ENCODE measurements at regions not wholly inside any gene's neighbourhood (a gene's known extent, or its start where the extent isn't known, plus 50 kb on each side); places are given as distances from the start of the nearest gene placed in this dataset.
"Not testable (repeated sequence)": the region's sequence is repeated elsewhere in the genome, so short reads cannot be mapped to it uniquely, and the experiment has no call there.

DNA sequence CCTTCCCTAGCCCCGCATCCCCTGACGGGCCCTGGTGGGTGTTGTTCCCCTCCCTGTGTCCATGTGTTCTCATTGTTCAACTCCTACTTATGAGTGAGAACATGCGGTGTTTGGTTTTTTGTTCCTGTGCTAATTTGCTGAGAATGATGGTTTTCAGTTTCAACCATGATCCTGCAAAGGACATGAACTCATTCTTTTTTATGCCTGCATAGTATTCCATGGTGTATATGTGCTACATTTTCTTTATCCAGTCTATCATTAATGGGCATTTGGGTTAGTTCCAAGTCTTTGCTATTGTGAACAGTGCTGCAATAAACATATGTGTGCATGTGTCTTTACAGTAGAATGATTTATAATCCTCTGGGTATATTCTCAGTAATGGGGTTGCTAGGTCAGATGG, 65.7 kb upstream of the DCD start:
- not testable (repeated sequence) for DNase-seq (ENCODE audit: low read depth in 2 of 2)

DNA sequence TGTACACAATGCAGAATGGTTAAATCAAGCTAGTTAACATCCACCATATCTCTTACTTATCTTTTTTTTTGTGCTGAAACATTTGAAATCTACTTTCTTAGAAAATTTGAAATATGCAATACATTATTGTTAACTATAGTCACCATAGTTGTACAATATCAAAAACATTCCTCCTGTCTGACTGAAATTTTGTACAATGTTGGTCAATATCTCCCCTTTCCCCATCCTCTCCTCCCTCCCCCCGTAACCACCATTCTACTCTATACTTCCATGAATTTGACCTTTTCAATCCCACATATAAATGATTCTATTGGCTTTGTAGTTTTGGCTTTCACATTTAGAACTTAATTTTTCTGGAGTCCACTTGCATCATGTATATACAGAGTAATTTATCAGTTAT, 63.5 kb upstream of the DCD start:
- DNase-seq (ENCODE audit: low read depth in 2 of 2): no peak

DNA sequence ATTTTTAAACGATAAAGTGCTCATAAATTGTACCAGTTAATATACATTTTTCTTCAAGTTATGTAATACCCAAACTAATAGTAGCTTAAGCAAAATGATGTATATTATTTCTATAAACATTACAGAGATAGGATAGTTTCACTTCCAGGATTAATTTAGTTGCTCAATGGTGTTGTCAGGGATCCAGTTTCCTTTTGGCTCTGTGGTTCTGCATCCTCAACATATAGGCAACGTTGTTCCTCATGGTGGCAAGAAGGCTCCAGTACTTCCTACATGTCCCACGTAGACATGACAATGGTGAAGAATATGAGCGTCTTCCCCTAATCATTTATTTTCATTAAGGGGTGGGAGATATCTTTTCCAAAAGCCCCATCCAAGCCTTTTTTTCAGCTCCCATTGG, 60.7 kb upstream of the DCD start:
- no peak for DNase-seq (ENCODE audit: low read depth in 2 of 2)

DNA sequence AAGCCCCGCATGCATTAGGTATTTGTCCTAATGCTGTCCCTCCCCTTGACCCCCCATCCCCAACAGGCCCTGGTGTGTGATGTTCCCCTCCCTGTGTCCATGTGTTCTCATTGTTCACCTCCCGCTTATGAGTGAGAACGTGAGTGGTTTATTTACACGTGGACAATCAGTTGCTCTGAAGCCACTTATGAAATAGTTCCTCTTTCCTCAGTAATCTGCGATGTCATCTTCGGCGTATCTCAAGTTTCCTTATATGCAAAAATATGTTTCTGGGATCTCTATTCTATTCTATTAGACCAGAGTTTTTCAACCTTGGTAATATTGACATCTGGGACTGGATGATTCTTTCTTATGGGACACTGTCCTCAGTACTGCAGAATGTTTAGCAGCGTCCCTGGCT, 56.0 kb upstream of the DCD start:
- no peak for DNase-seq (ENCODE audit: low read depth in 2 of 2)

DNA sequence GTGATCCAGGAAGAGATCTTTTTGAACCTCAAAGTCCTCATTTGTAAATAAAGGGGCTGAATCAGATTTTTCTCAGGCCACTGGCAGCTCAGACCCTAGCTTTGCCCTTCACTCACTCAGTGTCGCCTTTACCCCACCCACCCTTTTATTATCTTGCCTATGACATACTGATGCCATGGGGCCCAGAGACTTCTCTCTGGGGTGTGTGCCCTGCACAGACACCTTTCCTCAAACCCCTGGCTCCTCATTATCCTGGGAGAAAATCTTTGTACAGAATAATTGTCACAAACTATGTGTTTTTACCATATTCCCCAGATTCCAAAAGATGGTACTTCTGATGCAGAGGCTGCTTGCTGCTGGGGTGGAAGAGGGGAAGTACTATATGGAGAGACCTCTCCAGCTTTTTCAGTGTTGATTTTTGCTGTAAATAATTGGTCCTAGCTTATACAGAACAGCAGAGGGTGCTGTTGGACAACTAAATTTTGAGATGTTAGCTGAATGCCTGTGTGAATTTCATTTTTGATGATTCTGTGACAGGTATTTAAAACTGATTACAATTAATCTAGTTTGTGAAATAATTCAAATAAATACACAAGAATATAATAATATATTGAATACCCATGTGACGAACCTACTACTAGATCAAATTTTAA, 53.9 kb upstream of the DCD start:
- no peak for DNase-seq (ENCODE audit: low read depth in 2 of 2)

DNA sequence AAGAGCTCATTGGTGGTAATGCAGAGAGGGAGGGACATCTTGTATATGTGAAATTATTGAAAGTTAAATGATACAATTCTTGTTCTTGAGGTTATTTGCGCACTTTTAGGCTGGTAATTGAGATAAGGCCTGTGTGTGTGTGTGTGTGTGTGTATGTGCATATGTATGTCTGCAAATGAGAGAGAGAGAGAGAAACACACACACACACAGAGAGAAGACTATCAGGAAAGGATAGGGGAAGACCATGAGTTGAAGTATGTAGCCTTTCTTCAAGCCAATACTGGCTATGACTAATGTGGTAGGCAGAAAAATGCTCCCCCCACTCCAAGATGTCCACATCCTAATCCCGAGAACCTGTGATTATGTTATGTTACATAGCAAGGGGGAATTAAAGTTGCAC, 52.7 kb upstream of the DCD start:
- DNase-seq (ENCODE audit: low read depth in 2 of 2): no peak

DNA sequence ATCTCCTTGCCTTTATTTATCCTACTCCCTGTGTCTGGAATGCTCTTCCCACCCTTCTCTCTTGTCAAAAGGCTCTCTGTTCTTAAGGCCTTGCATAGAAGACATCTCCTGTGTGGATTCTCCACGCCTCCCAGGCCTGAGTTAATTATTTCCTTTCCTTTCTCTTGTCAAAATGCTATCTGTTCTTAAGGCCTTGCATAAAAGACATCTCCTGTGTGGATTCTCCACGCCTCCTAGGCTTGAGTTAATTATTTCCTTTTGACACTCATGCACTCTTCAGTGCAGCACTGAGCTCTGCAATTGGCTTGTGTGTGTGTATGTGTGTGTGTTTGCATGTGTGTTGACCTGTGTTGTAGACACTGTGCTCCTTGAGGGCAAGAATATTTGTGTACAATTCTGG, 52.1 kb upstream of the DCD start:
- no peak for DNase-seq (ENCODE audit: low read depth in 2 of 2)
